HCT116 (cell line): ENCODE measurements at regions not wholly inside any gene's neighbourhood (a gene's known extent, or its start where the extent isn't known, plus 50 kb on each side); places are given as distances from the start of the nearest gene placed in this dataset.

ENCODE experiments used
- ATAC-seq: fragments of 200-7000 bp; cut with Tn5 transposase; 2 replicates; pipeline ENCODE4 v1.9.1; 2020; ENCODE audit warnings: mild to moderate bottlenecking, moderate library complexity
- BruUV-seq: library from RNA; stranded (reverse); fragments of 400-500 nt; replicated peaks from 2 replicates; lab custom pipeline; 2021; lab: Mats Ljungman, UMichigan
- CTCF ChIA-PET: fragments of 300-600 bp; sonication (Branson Sonifier 250); formaldehyde crosslinking; loops from one replicate; lab custom pipeline; 2021; ENCODE audit warnings: antibody characterized with exemption; lab: Charles Lee
- POLR2A ChIA-PET: fragments of 300-600, 350-600 bp; sonication (Branson Sonifier 250); formaldehyde crosslinking; loops from one replicate; lab custom pipeline; 2021; ENCODE audit warnings: antibody characterized with exemption; lab: Charles Lee
- RAD21 ChIA-PET, 2 experiments: fragments of 300-600 bp; sonication (Branson Sonifier 250); formaldehyde crosslinking; loops; one replicate each; lab custom pipeline; 2023; ENCODE audit warnings: low total read pairs in 2 of 2; ENCODE audit not compliant: uncharacterized antibody in 2 of 2, unreplicated experiment in 2 of 2, low non-redundant PET in 1 of 2; lab: Charles Lee
- DNase-seq: peaks from one replicate; pipeline ENCODE4 v3.0.0-alpha.2; 2010; ENCODE audit warnings: low read depth, low spot score
- H2AFZ ChIP-seq: fragments of 200-600 bp; shearing (Covaris generic), sonication (generic); 2 replicates; pipeline ENCODE4 v1.6.1; 2017; ENCODE audit warnings: low read depth, mixed run types, mixed read lengths, antibody characterized with exemption, low read length; ENCODE audit not compliant: poor library complexity, severe bottlenecking
- H3K27ac ChIP-seq: 2 replicates; pipeline ENCODE4 v1.5.1; 2012; ENCODE audit warnings: low read depth, low read length
- H3K27me3 ChIP-seq: fragments of 200-600 bp; sonication (generic); 2 replicates; pipeline ENCODE4 v1.6.1; 2016; ENCODE audit warnings: mixed run types, low read length, mixed read lengths; ENCODE audit not compliant: insufficient read depth
- H3K36me3 ChIP-seq, 2 experiments: fragments of 200-500 bp in 1 of 2; fragments of 200-600 bp in 1 of 2; sonication (Bioruptor generic) in 1 of 2; sonication (generic) in 1 of 2; 2 replicates each; pipeline versions ENCODE4 v1.5.1 to v1.6.1; 2014 to 2016; ENCODE audit warnings: low read length in 2 of 2, inconsistent platforms in 1 of 2, mixed read lengths in 1 of 2, mixed run types in 1 of 2; ENCODE audit not compliant: insufficient read depth in 2 of 2, control insufficient read depth in 1 of 2
- H3K4me1 ChIP-seq, 2 experiments: fragments of 200-600 bp in 1 of 2; sonication (generic) in 1 of 2; 2 replicates each; pipeline versions ENCODE4 v1.5.1 to v1.6.1; 2012 to 2017; ENCODE audit warnings: low read length in 2 of 2, inconsistent platforms in 1 of 2, mild to moderate bottlenecking in 1 of 2, mixed read lengths in 1 of 2, mixed run types in 1 of 2, moderate library complexity in 1 of 2; ENCODE audit not compliant: insufficient read depth in 2 of 2, control insufficient read depth in 1 of 2
- H3K4me2 ChIP-seq: fragments of 200-600 bp; sonication (generic); 2 replicates; pipeline ENCODE4 v1.6.1; 2017; ENCODE audit warnings: mixed run types, low read length, mixed read lengths
- H3K4me3 ChIP-seq, 2 experiments: fragments of 200-600 bp in 1 of 2; sonication (generic) in 1 of 2; replicated peaks in 1 of 2; 2 replicates each; pipeline ENCODE4 v1.5.1; 2011 to 2016; ENCODE audit warnings: low read length in 2 of 2, control low read depth in 1 of 2, low read depth in 1 of 2, mild to moderate bottlenecking in 1 of 2, mixed read lengths in 1 of 2, mixed run types in 1 of 2
- H3K79me2 ChIP-seq: fragments of 200-600 bp; sonication (generic); 2 replicates; pipeline ENCODE4 v1.6.1; 2017; ENCODE audit warnings: mild to moderate bottlenecking, mixed run types, low read length, moderate library complexity, mixed read lengths; ENCODE audit not compliant: insufficient read depth
- H3K9ac ChIP-seq: fragments of 200-600 bp; sonication (generic); 2 replicates; pipeline ENCODE4 v1.6.1; 2016; ENCODE audit warnings: low read length, mixed read lengths
- H3K9me2 ChIP-seq: fragments of 200-600 bp; sonication (generic), shearing (Covaris generic); 2 replicates; pipeline ENCODE4 v1.6.1; 2017; ENCODE audit warnings: mixed run types, mild to moderate bottlenecking, moderate library complexity; ENCODE audit not compliant: insufficient read depth
- H3K9me3 ChIP-seq, 2 experiments: fragments of 200-500 bp in 1 of 2; fragments of 200-600 bp in 1 of 2; sonication (Bioruptor generic) in 1 of 2; sonication (generic) in 1 of 2; 2 replicates each; pipeline ENCODE4 v1.6.1; 2014 to 2017; ENCODE audit warnings: low read length in 2 of 2, mixed read lengths in 2 of 2, inconsistent platforms in 1 of 2, low read depth in 1 of 2, mild to moderate bottlenecking in 1 of 2, mixed run types in 1 of 2, moderate library complexity in 1 of 2; ENCODE audit not compliant: control insufficient read depth in 1 of 2, insufficient read depth in 1 of 2
- H4K20me1 ChIP-seq: fragments of 200-600 bp; sonication (generic), shearing (Covaris generic); 2 replicates; pipeline ENCODE4 v1.6.1; 2017; ENCODE audit warnings: mixed run types, mild to moderate bottlenecking, moderate library complexity; ENCODE audit not compliant: insufficient read depth
- ATF3 ChIP-seq: IDR thresholded peaks from 2 replicates; pipeline ENCODE4 v1.6.1; 2012
- CEBPB ChIP-seq: IDR thresholded peaks from 2 replicates; pipeline ENCODE4 v1.6.1; 2012; ENCODE audit warnings: low read depth
- ELF1 ChIP-seq: IDR thresholded peaks from 2 replicates; pipeline ENCODE4 v1.6.1; 2012; ENCODE audit warnings: low read depth, borderline replicate concordance
- FOSL1 ChIP-seq: IDR thresholded peaks from 2 replicates; pipeline ENCODE4 v1.6.1; 2012; ENCODE audit warnings: low read depth
- JUND ChIP-seq: IDR thresholded peaks from 2 replicates; pipeline ENCODE4 v1.6.1; 2012
- MAX ChIP-seq: IDR thresholded peaks from 2 replicates; pipeline ENCODE4 v1.6.1; 2012
- POLR2A ChIP-seq: IDR thresholded peaks from 2 replicates; pipeline ENCODE4 v1.7.0; 2011; ENCODE audit warnings: borderline replicate concordance; ENCODE audit not compliant: insufficient read depth, insufficient read length; ENCODE audit errors: extremely low read depth
- SIN3A ChIP-seq: IDR thresholded peaks from 2 replicates; pipeline ENCODE4 v1.6.1; 2012; ENCODE audit warnings: low read depth
- SP1 ChIP-seq: IDR thresholded peaks from 2 replicates; pipeline ENCODE4 v1.6.1; 2012; ENCODE audit warnings: low read depth
- SRF ChIP-seq: IDR thresholded peaks from 2 replicates; pipeline ENCODE4 v1.6.1; 2012; ENCODE audit warnings: low read depth
- TCF7L2 ChIP-seq: IDR thresholded peaks from 2 replicates; pipeline ENCODE4 v1.7.0; 2011; ENCODE audit warnings: borderline replicate concordance, inconsistent platforms; ENCODE audit not compliant: insufficient read depth, insufficient read length; ENCODE audit errors: extremely low read depth
- YY1 ChIP-seq: IDR thresholded peaks from 2 replicates; pipeline ENCODE4 v1.6.1; 2011; ENCODE audit warnings: low read length, low read depth, moderate library complexity, mild to moderate bottlenecking; ENCODE audit not compliant: insufficient replicate concordance; ENCODE audit errors: extremely low read depth
- ZBTB33 ChIP-seq: IDR thresholded peaks from 2 replicates; pipeline ENCODE4 v1.6.1; 2011; ENCODE audit warnings: mild to moderate bottlenecking, low read length, moderate library complexity; ENCODE audit not compliant: insufficient replicate concordance; ENCODE audit errors: extremely low read depth
- ZFX ChIP-seq: fragments of 450-650 bp; IDR thresholded peaks from 2 replicates; pipeline ENCODE4 v1.6.1; 2017
- ZNF274 ChIP-seq: fragments of 200-500 bp; sonication (Bioruptor generic); IDR thresholded peaks from 2 replicates; pipeline ENCODE4 v1.6.1; 2014; ENCODE audit warnings: mild to moderate bottlenecking, low read depth, low read length, inconsistent platforms
- intact Hi-C: fragments of 100-400 bp; cut with micrococcal nuclease; formaldehyde crosslinking; loops from 2 replicates; pipeline ENCODE4 v1.10.0; 2022
- TF ChIP-seq, protein P1 (sequence below): IDR thresholded peaks from 2 replicates; pipeline ENCODE4 v1.6.1; 2012; ENCODE audit warnings: low read depth

DNA sequence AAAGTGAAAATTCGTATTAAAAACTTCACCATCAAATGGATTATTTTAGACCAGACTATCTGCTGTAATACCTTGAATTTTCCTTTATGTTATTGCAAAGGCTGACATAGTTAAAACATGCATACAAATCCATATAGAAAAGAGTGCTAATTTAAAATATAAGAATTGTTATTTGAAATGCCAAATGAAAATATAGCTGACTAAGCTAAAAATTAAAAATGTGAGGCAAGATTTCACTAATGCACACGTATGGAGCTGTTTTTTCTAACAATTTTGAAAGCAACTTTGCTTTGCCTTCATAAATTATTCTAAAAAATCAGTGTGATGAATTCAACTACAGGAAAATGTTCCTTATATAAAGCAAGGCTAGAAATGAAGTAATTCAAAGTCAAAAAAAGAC lies 62.5 kb downstream of the MPP7 start:
- no peak overlapping the region for H3K4me3 ChIP-seq
- POLR2A ChIA-PET = interaction anchor here (1.6 kb wide), 1 partner anchor 59 kb away, joined by 3 read pairs; no protein-coding TSS in a partner anchor
- DNase-seq (no peak), ATAC-seq (no peak)
- H3K36me3 ChIP-seq = no peaks in the 10 kb centered on the region; a peak in 1 of 4 replicates
- H4K20me1 ChIP-seq = no peaks in the 10 kb centered on the region
- no peak overlapping the region for H3K9ac ChIP-seq
- no TSS peak for BruUV-seq
- peak overlapping the region; percentile 96; the same call in 1 of the 2 replicates for H3K27ac ChIP-seq
- peaks cover 24% of the 10 kb centered on the region for H3K79me2 ChIP-seq
- no peak overlapping the region for H3K4me2 ChIP-seq
- intact Hi-C loops = loop anchor here (5.0 to 10.0 kb wide), 4 partner anchors 116 to 868 kb away; no protein-coding TSS in a partner anchor
- H2AFZ ChIP-seq = no peak overlapping the region
- RAD21 ChIA-PET = interaction anchor here in 1 of 2 experiments (2.2 kb wide), 1 partner anchor 23 kb away, joined by 6 read pairs; no protein-coding TSS in a partner anchor
- CTCF ChIA-PET = interaction anchor here (1.3 to 2.2 kb wide), 4 partner anchors 10 to 682 kb away, joined by 4 to 12 read pairs (median 7); no protein-coding TSS in a partner anchor
- no peaks in the 10 kb centered on the region; the same call in 1 of the 2 replicates for H3K9me2 ChIP-seq
- peaks cover 54 to 63% of the 10 kb centered on the region in 2 experiments for H3K4me1 ChIP-seq
- no peaks in the 10 kb centered on the region for H3K9me3 ChIP-seq
- TF ChIP-seq SIN3A (no peak), YY1 (no peak), ZNF274 (no peak), JUND (no peak), ZFX (no peak), SRF (no peak), SP1 (no peak), POLR2A (no peak), FOSL1 (no peak), TCF7L2 (no peak), MAX (no peak), ZBTB33 (no peak), CEBPB (no peak), ATF3 (no peak), ELF1 (no peak)
- TF ChIP-seq, protein P1, sequence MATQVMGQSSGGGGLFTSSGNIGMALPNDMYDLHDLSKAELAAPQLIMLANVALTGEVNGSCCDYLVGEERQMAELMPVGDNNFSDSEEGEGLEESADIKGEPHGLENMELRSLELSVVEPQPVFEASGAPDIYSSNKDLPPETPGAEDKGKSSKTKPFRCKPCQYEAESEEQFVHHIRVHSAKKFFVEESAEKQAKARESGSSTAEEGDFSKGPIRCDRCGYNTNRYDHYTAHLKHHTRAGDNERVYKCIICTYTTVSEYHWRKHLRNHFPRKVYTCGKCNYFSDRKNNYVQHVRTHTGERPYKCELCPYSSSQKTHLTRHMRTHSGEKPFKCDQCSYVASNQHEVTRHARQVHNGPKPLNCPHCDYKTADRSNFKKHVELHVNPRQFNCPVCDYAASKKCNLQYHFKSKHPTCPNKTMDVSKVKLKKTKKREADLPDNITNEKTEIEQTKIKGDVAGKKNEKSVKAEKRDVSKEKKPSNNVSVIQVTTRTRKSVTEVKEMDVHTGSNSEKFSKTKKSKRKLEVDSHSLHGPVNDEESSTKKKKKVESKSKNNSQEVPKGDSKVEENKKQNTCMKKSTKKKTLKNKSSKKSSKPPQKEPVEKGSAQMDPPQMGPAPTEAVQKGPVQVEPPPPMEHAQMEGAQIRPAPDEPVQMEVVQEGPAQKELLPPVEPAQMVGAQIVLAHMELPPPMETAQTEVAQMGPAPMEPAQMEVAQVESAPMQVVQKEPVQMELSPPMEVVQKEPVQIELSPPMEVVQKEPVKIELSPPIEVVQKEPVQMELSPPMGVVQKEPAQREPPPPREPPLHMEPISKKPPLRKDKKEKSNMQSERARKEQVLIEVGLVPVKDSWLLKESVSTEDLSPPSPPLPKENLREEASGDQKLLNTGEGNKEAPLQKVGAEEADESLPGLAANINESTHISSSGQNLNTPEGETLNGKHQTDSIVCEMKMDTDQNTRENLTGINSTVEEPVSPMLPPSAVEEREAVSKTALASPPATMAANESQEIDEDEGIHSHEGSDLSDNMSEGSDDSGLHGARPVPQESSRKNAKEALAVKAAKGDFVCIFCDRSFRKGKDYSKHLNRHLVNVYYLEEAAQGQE = no peak
- no peaks in the 10 kb centered on the region for H3K27me3 ChIP-seq
